HG02852 (cell line): ENCODE measurements at regions not wholly inside any gene's neighbourhood (a gene's known extent, or its start where the extent isn't known, plus 50 kb on each side); places are given as distances from the start of the nearest gene placed in this dataset.
A peak's percentile ranks its signal among the peaks of the same experiment; 100 is the strongest.

Source experiments
- ATAC-seq: cut with Tn5 transposase; IDR thresholded peaks from one replicate; pipeline ENCODE4 v1.9.1; 2021; ENCODE audit warnings: mild to moderate bottlenecking, moderate library complexity; ENCODE audit not compliant: unreplicated experiment

GRCh38 chr3:59268170-59268569, 218.3 kb upstream of the CFAP20DC start:
- no peak for ATAC-seq

DNA sequence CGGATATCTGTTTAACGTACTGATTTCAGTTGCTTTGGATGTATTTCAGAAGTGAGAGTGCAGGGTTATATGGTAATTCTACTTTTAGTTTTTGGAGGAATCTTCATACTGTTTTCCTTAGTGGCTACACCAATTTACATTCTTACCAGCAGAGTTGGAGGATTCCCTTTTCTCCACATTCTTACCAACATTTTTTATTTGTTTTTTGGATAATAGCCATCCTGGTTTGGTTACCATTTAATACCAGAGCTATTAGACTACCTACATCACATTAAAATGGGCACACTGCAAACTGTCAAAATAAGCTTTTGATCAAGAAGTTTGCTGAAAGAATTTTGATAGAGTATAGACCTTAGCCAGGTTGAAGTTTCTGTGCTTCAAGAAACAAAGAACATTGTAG, 217.2 kb upstream of the CFAP20DC start:
- no peak for ATAC-seq

- no peak for ATAC-seq
These were observed 216.7 kb upstream of the CFAP20DC start for GRCh38 chr3:59266551-59266950.

DNA sequence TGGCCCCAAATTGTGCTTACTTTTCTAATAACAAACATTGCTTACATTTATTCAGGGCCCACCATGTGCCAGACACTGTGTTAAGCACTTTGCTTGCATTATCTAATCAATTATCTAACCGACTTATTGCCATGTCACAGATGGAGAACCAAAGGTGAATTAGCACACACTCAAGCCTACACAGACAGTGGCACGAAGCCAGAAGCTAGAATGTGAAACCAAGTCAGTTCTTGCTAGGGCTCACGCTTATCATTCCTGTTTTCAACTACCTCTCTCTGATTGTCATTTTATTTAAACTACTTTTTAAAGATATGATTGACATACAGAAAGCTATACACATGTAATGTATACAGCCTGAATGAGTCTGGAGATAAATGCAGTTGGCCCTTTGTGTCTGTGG, 215.7 kb upstream of the CFAP20DC start:
- no peak for ATAC-seq

DNA sequence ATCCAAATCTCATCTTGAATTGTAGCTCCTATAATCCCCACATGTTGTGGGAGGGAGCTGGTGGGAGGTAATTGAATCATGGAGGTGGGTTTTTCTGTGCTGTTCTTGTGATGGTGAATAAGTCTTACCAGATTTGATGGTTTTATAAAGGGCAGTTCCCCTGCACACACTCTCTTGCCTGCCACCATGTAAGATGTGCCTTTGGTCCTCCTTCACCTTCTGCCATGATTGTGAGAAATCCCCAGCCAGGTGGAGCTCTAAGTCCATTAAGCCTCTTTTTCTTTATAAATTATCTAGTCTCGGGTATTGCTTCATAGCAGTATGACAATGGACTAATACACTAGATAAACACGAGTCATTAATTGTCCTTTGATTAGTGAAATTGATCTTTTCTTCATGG, 214.5 kb upstream of the CFAP20DC start:
- ATAC-seq = no peak

GRCh38 chr3:59263152-59263551, 213.3 kb upstream of the CFAP20DC start:
- no peak for ATAC-seq

- peak; percentile 92 for ATAC-seq
These were observed 212.3 kb upstream of the CFAP20DC start for GRCh38 chr3:59262076-59262498.

DNA sequence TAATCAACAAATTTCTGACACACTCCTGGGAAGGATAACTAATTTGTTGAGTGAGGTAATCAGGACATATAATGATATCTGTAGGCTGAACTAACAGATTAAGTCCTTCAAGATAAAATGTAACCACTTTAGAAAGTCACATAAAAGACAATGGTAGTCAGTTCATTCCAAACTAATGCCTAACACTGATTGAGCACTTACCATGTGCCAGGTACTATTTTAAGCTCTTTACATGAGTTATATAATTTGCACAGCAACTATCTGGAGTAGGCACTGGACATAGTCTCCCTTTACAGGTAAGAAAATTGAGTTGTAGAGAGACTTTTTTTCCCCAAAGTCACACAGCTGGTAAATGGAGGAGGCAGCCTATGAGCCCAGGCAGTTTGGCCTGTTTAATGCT, 211.2 kb upstream of the CFAP20DC start:
- ATAC-seq = no peak

DNA sequence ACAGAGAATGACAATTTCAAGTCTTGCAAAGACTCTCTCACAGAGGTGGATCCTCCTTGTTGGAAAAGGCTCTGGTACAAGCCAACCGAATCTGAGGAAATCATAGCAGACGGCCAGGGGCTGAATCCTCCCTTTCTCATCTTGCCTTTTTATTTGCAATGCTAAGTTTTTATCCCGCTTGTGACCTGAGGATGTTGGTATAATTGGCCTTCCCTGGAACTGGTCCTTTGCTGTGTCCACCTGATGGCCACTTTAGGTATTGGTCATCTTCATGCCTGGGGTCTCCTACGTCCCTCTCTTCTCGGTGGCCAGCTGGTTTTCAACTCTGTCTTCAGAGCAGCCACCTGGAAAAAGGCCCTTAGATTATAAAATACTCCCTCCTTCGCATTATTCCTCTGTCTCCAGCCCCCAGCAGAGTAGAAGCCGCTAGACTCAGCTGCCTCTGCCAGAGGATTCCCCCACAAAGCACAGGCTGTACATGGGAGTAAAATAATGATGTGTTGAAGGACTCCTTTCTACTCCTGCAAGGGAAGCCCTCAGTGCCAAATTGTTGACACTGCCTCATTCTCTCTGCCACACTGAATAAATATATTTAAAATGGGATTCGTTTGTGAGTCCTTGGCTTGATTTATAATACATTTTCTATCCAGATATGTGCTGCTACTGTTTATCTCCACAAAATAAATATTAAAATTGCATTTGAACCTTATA, 208.9 kb upstream of the CFAP20DC start:
- no peak for ATAC-seq

DNA sequence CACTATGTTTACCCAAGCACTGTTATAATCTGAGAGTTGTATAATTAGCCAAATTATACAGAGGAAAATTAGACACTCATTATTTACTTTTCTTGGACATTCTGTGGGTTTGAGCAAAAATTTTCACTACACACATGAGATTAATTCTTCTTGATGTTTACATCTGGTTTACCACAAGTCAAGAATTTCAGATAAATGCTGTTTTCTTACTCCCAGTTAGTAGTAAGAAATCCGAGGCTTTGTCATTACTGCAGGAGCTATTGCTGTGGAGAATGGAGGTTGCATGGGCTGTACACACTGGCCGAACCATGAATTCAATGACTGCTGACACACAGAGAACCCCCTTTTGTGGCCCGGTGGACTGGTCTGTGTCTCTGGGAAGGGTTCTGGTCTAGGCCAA, 207.7 kb upstream of the CFAP20DC start:
- no peak for ATAC-seq

DNA sequence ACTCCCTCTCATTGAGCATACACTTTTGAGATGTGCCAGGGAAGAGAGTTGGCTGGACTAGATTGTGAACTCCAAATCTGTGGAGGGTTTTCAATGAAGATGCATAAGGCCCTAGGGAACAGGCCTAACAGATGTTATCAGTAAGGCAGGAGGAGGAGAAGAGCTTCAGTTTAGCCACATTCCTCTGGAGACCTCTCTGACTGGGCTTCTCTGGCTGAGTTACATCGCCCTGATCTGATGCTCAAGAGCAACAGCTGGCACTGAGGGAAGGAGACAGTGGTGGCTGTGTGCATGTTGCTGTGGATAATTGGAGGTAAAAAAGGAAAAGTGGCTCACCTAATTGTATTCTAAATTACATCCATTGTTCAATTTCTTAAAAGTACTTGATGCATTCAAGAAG, 206.4 kb upstream of the CFAP20DC start:
- no peak for ATAC-seq

DNA sequence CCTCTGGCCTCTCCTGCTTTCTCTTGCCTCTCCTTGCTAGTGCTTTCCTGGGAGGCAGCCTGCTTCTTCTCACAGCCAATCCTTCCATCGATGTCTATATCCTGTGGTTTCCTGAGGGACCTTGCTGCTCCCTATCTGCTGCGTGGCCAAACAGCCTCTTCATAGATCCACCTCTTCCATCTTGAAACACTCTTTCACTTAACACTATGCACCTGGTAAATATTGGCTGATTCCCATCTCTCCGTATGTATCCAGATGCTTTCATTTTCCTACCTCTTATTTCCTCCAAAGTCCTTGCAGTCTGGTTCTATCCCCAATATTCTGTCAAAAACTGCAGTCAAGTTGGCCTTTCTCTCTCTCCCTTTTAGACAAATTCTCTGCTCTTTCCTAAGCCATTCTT, 205.2 kb upstream of the CFAP20DC start:
- no peak for ATAC-seq

DNA sequence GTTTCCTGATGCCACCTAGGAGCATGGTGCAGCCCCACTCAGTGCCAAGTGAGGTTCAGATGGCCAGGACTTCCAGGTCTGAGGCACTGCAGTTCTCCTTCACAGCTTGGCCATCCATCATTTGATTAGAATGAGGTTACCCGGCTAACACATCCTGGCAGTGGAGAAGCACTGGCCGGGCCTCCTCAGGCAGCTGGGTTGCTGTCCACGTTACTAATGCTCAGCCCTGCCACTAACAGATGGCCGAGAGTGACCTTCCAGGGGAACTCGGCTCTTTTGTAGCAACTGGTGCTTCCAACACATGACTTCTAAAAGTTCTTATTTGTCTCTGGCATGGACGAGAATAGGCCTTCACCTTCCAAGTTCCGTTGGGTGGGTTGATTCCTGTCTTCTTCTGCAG, 204.6 kb upstream of the CFAP20DC start:
- no peak for ATAC-seq

DNA sequence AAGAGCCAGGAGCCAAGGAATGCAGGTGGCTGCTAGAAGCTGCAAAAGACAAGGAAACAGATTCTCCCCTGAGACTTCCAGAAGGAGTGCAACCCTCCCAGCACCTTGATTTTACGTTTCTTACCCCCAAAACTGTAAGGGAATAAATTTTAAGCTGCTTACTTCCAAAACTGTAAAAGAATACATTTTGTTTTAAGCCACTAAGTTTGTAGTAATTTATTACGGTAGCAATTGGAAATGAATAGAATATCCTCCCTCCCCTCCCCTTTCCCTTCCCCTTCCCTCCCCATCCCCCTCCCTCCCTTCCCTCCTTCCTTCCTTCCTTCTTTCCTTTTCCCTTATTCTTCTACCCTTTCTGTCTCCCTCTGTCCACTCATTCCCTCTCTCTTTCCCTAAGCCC, 203.7 kb upstream of the CFAP20DC start:
- ATAC-seq = no peak

- no peak for ATAC-seq
These were observed 202.0 kb upstream of the CFAP20DC start for GRCh38 chr3:59251869-59252268.

DNA sequence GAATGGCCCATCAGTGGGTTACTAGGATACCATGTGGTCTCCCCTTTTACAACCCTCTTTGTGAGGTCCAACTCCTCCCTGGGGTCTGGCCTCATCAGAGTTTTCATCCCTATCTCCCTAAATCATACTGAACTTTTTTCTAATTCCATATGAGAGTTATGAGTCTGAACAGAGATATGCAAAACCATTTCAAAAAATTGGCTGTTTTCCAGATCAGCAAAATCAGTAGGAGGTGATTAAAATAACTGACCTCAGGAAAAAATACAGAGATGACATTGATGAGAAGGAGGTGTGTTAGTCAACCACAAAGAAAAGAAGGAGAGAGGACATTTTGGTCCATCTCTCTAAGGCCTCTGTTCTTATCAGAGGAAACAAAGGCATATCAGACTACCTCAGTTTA, 200.8 kb upstream of the CFAP20DC start:
- ATAC-seq = no peak

GRCh38 chr3:59249698-59250361, 200.0 kb upstream of the CFAP20DC start:
- ATAC-seq = no peak

GRCh38 chr3:59249004-59249403, 199.2 kb upstream of the CFAP20DC start:
- ATAC-seq = no peak

GRCh38 chr3:59247402-59247841, 197.6 kb upstream of the CFAP20DC start:
- ATAC-seq = peak; percentile 75

- ATAC-seq = peak; percentile 57
These were observed 197.0 kb upstream of the CFAP20DC start for GRCh38 chr3:59246719-59247401.

DNA sequence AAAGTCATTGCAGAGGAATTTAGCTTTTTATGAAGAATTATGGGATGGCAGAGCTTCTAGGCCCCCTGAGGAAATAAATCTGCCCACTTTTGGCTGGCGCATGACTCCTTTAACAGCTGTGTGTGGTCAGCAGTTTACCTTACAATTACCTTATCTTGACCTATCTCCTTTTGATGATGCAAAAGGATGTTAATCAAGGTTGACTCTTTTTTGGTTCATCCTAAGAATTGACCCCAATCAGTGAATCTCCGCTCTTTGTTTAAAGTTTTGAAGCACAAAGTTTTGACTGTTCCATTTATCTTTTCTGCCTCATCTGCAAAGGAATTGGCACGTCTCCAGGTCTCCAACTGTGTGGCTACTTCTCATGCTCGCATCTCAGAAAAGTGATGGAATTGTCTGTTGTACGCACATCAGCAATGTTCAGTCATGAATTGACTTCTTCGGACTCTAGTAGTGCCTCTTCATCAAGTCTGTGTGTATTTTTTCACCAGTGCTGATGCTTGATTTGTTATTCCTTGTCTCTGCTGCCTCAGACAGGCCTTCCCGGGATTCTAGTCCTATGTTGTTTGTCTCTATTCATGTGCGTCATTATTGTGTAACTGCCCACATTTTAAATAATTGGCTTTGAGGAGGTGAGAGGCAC, 196.2 kb upstream of the CFAP20DC start:
- ATAC-seq = no peak
